ENCODE measurements at regions not wholly inside any gene's neighbourhood (a gene's known extent, or its start where the extent isn't known, plus 50 kb on each side); places are given as distances from the start of the nearest gene placed in this dataset.

GRCh38 chr3:59688636-59689035, 638.8 kb upstream of the CFAP20DC start:
- TF ChIP-seq CTCF (IDR thresholded peaks at IDR 0.05; ENCODE audit: low read length) = no peak
- TF ChIP-seq EZH2 (optimal IDR thresholded peaks at IDR 0.05; ENCODE audit: low read depth, low read length) = no peak
- TF ChIP-seq EZH2phosphoT487 (IDR thresholded peaks at IDR 0.05; ENCODE audit: low read length) = no peak

All from MM.1S (cell line).